HCT116 (cell line): ENCODE measurements at regions not wholly inside any gene's neighbourhood (a gene's known extent, or its start where the extent isn't known, plus 50 kb on each side); places are given as distances from the start of the nearest gene placed in this dataset.

ENCODE experiments used
- ATAC-seq: fragments of 200-7000 bp; cut with Tn5 transposase; 2 replicates; pipeline ENCODE4 v1.9.1; 2020; ENCODE audit warnings: mild to moderate bottlenecking, moderate library complexity
- BruUV-seq: library from RNA; stranded (reverse); fragments of 400-500 nt; replicated peaks from 2 replicates; lab custom pipeline; 2021; lab: Mats Ljungman, UMichigan
- CTCF ChIA-PET: fragments of 300-600 bp; sonication (Branson Sonifier 250); formaldehyde crosslinking; loops from one replicate; lab custom pipeline; 2021; ENCODE audit warnings: antibody characterized with exemption; lab: Charles Lee
- POLR2A ChIA-PET: fragments of 300-600, 350-600 bp; sonication (Branson Sonifier 250); formaldehyde crosslinking; loops from one replicate; lab custom pipeline; 2021; ENCODE audit warnings: antibody characterized with exemption; lab: Charles Lee
- RAD21 ChIA-PET, 2 experiments: fragments of 300-600 bp; sonication (Branson Sonifier 250); formaldehyde crosslinking; loops; one replicate each; lab custom pipeline; 2023; ENCODE audit warnings: low total read pairs in 2 of 2; ENCODE audit not compliant: uncharacterized antibody in 2 of 2, unreplicated experiment in 2 of 2, low non-redundant PET in 1 of 2; lab: Charles Lee
- DNase-seq: peaks from one replicate; pipeline ENCODE4 v3.0.0-alpha.2; 2010; ENCODE audit warnings: low read depth, low spot score
- H2AFZ ChIP-seq: fragments of 200-600 bp; shearing (Covaris generic), sonication (generic); 2 replicates; pipeline ENCODE4 v1.6.1; 2017; ENCODE audit warnings: low read depth, mixed run types, mixed read lengths, antibody characterized with exemption, low read length; ENCODE audit not compliant: poor library complexity, severe bottlenecking
- H3K27ac ChIP-seq: 2 replicates; pipeline ENCODE4 v1.5.1; 2012; ENCODE audit warnings: low read depth, low read length
- H3K27me3 ChIP-seq: fragments of 200-600 bp; sonication (generic); 2 replicates; pipeline ENCODE4 v1.6.1; 2016; ENCODE audit warnings: mixed run types, low read length, mixed read lengths; ENCODE audit not compliant: insufficient read depth
- H3K36me3 ChIP-seq, 2 experiments: fragments of 200-500 bp in 1 of 2; fragments of 200-600 bp in 1 of 2; sonication (Bioruptor generic) in 1 of 2; sonication (generic) in 1 of 2; 2 replicates each; pipeline versions ENCODE4 v1.5.1 to v1.6.1; 2014 to 2016; ENCODE audit warnings: low read length in 2 of 2, inconsistent platforms in 1 of 2, mixed read lengths in 1 of 2, mixed run types in 1 of 2; ENCODE audit not compliant: insufficient read depth in 2 of 2, control insufficient read depth in 1 of 2
- H3K4me1 ChIP-seq, 2 experiments: fragments of 200-600 bp in 1 of 2; sonication (generic) in 1 of 2; 2 replicates each; pipeline versions ENCODE4 v1.5.1 to v1.6.1; 2012 to 2017; ENCODE audit warnings: low read length in 2 of 2, inconsistent platforms in 1 of 2, mild to moderate bottlenecking in 1 of 2, mixed read lengths in 1 of 2, mixed run types in 1 of 2, moderate library complexity in 1 of 2; ENCODE audit not compliant: insufficient read depth in 2 of 2, control insufficient read depth in 1 of 2
- H3K4me2 ChIP-seq: fragments of 200-600 bp; sonication (generic); 2 replicates; pipeline ENCODE4 v1.6.1; 2017; ENCODE audit warnings: mixed run types, low read length, mixed read lengths
- H3K4me3 ChIP-seq, 2 experiments: fragments of 200-600 bp in 1 of 2; sonication (generic) in 1 of 2; replicated peaks in 1 of 2; 2 replicates each; pipeline ENCODE4 v1.5.1; 2011 to 2016; ENCODE audit warnings: low read length in 2 of 2, control low read depth in 1 of 2, low read depth in 1 of 2, mild to moderate bottlenecking in 1 of 2, mixed read lengths in 1 of 2, mixed run types in 1 of 2
- H3K79me2 ChIP-seq: fragments of 200-600 bp; sonication (generic); 2 replicates; pipeline ENCODE4 v1.6.1; 2017; ENCODE audit warnings: mild to moderate bottlenecking, mixed run types, low read length, moderate library complexity, mixed read lengths; ENCODE audit not compliant: insufficient read depth
- H3K9ac ChIP-seq: fragments of 200-600 bp; sonication (generic); 2 replicates; pipeline ENCODE4 v1.6.1; 2016; ENCODE audit warnings: low read length, mixed read lengths
- H3K9me2 ChIP-seq: fragments of 200-600 bp; sonication (generic), shearing (Covaris generic); 2 replicates; pipeline ENCODE4 v1.6.1; 2017; ENCODE audit warnings: mixed run types, mild to moderate bottlenecking, moderate library complexity; ENCODE audit not compliant: insufficient read depth
- H3K9me3 ChIP-seq, 2 experiments: fragments of 200-500 bp in 1 of 2; fragments of 200-600 bp in 1 of 2; sonication (Bioruptor generic) in 1 of 2; sonication (generic) in 1 of 2; 2 replicates each; pipeline ENCODE4 v1.6.1; 2014 to 2017; ENCODE audit warnings: low read length in 2 of 2, mixed read lengths in 2 of 2, inconsistent platforms in 1 of 2, low read depth in 1 of 2, mild to moderate bottlenecking in 1 of 2, mixed run types in 1 of 2, moderate library complexity in 1 of 2; ENCODE audit not compliant: control insufficient read depth in 1 of 2, insufficient read depth in 1 of 2
- H4K20me1 ChIP-seq: fragments of 200-600 bp; sonication (generic), shearing (Covaris generic); 2 replicates; pipeline ENCODE4 v1.6.1; 2017; ENCODE audit warnings: mixed run types, mild to moderate bottlenecking, moderate library complexity; ENCODE audit not compliant: insufficient read depth
- ATF3 ChIP-seq: IDR thresholded peaks from 2 replicates; pipeline ENCODE4 v1.6.1; 2012
- CBX3 ChIP-seq: IDR thresholded peaks from 2 replicates; pipeline ENCODE4 v1.6.1; 2012; ENCODE audit warnings: low read depth
- CEBPB ChIP-seq: IDR thresholded peaks from 2 replicates; pipeline ENCODE4 v1.6.1; 2012; ENCODE audit warnings: low read depth
- CTCF ChIP-seq, 3 experiments: fragments of 200-600 bp in 1 of 3; sonication (generic) in 1 of 3; IDR thresholded peaks in 2 of 3; conservative IDR thresholded peaks in 1 of 3; 2 replicates each; pipeline ENCODE4 v1.5.1; 2012 to 2017; ENCODE audit warnings: low read depth in 2 of 3, low read length in 2 of 3, antibody characterized with exemption in 1 of 3, borderline replicate concordance in 1 of 3, control low read depth in 1 of 3, mild to moderate bottlenecking in 1 of 3, mixed read lengths in 1 of 3, mixed run types in 1 of 3, moderate library complexity in 1 of 3; ENCODE audit not compliant: insufficient read depth in 1 of 3
- EGR1 ChIP-seq: IDR thresholded peaks from 2 replicates; pipeline ENCODE4 v1.6.1; 2012; ENCODE audit warnings: low read depth
- EZH2phosphoT487 ChIP-seq: fragments of 200-600 bp; IDR thresholded peaks from 2 replicates; pipeline ENCODE4 v1.6.1; 2018; ENCODE audit warnings: antibody characterized with exemption, borderline replicate concordance
- FOSL1 ChIP-seq: IDR thresholded peaks from 2 replicates; pipeline ENCODE4 v1.6.1; 2012; ENCODE audit warnings: low read depth
- JUND ChIP-seq: IDR thresholded peaks from 2 replicates; pipeline ENCODE4 v1.6.1; 2012
- MAX ChIP-seq: IDR thresholded peaks from 2 replicates; pipeline ENCODE4 v1.6.1; 2012
- SIN3A ChIP-seq: IDR thresholded peaks from 2 replicates; pipeline ENCODE4 v1.6.1; 2012; ENCODE audit warnings: low read depth
- TCF7L2 ChIP-seq: IDR thresholded peaks from 2 replicates; pipeline ENCODE4 v1.7.0; 2011; ENCODE audit warnings: borderline replicate concordance, inconsistent platforms; ENCODE audit not compliant: insufficient read depth, insufficient read length; ENCODE audit errors: extremely low read depth
- YY1 ChIP-seq: IDR thresholded peaks from 2 replicates; pipeline ENCODE4 v1.6.1; 2011; ENCODE audit warnings: low read length, low read depth, moderate library complexity, mild to moderate bottlenecking; ENCODE audit not compliant: insufficient replicate concordance; ENCODE audit errors: extremely low read depth
- intact Hi-C: fragments of 100-400 bp; cut with micrococcal nuclease; formaldehyde crosslinking; loops from 2 replicates; pipeline ENCODE4 v1.10.0; 2022

- peak overlapping the region; percentile 10 for H2AFZ ChIP-seq
- H3K4me3 ChIP-seq = no peak overlapping the region
- H3K4me2 ChIP-seq = 0 out of 2 replicates have a peak overlapping the region, but pooled peaks have one; percentile 35
- no peaks in the 10 kb centered on the region for H3K79me2 ChIP-seq
- ChIA-PET RAD21 (no interaction called here), POLR2A (no interaction called here), CTCF (no interaction called here)
- no peaks in the 10 kb centered on the region for H3K36me3 ChIP-seq
- H4K20me1 ChIP-seq = no peaks in the 10 kb centered on the region
- DNase-seq (no peak), ATAC-seq (no peak)
- H3K9me2 ChIP-seq = no peaks in the 10 kb centered on the region
- H3K9ac ChIP-seq = no peak overlapping the region
- intact Hi-C loops = no loop called here
- H3K4me1 ChIP-seq = peaks cover 7 to 16% of the 10 kb centered on the region in 2 experiments
- no peaks in the 10 kb centered on the region for H3K27me3 ChIP-seq
- no peak overlapping the region for H3K27ac ChIP-seq
- BruUV-seq = no TSS peak
- no peaks in the 10 kb centered on the region for H3K9me3 ChIP-seq
- TF ChIP-seq ATF3 = no peak
- no peak for TF ChIP-seq CTCF (IDR thresholded peaks at IDR 0.05 in 2 of 3, conservative IDR thresholded peaks at IDR 0.05 in 1 of 3; ENCODE audit: borderline replicate concordance in 1 of 3, insufficient read depth in 1 of 3, low read depth in 2 of 3, low read length in 2 of 3)
- TF ChIP-seq YY1 = no peak
- TF ChIP-seq EZH2phosphoT487 = no peak
- TF ChIP-seq CBX3 = no peak
- TF ChIP-seq JUND = no peak
- TF ChIP-seq MAX = no peak
- TF ChIP-seq FOSL1 = no peak
- no peak for TF ChIP-seq CEBPB
- TF ChIP-seq SIN3A = no peak
- TF ChIP-seq TCF7L2 = no peak
- TF ChIP-seq EGR1 = no peak
Measured at GRCh38 chr2:58620896-58621295, 379.8 kb upstream of the FANCL start.
